Psoas muscle (tissue), 7 donors: ENCODE measurements at regions not wholly inside any gene's neighbourhood (a gene's known extent, or its start where the extent isn't known, plus 50 kb on each side); places are given as distances from the start of the nearest gene placed in this dataset.

Experiments
- ATAC-seq, 4 donors: fragments of 200-7000 bp; cut with Tn5 transposase; one replicate each; pipeline ENCODE4 v1.9.1; 2020; ENCODE audit warnings: moderate library complexity in 3 of 4, mild to moderate bottlenecking in 2 of 4
- DNase-seq, 2 donors: peaks; one replicate each; pipeline ENCODE4 v3.0.0-alpha.2; 2020
- H3K27ac ChIP-seq: fragments of 200-600 bp; one replicate; pipeline ENCODE4 v1.8.0; 2022
- H3K27me3 ChIP-seq, 3 donors: fragments of 200-600 bp in 1 of 3; one replicate each; pipeline versions ENCODE4 v1.6.1 to v1.8.0; 2013 to 2022; ENCODE audit warnings: low read length in 2 of 3, mild to moderate bottlenecking in 2 of 3, moderate library complexity in 1 of 3; ENCODE audit not compliant: insufficient read depth in 3 of 3
- H3K36me3 ChIP-seq, 2 donors: fragments of 200-600 bp in 1 of 2; one replicate each; pipeline versions ENCODE4 v1.6.1 to v1.8.0; 2013 to 2022; ENCODE audit warnings: low read depth in 1 of 2, mild to moderate bottlenecking in 1 of 2, moderate library complexity in 1 of 2; ENCODE audit not compliant: insufficient read depth in 1 of 2
- H3K4me1 ChIP-seq: fragments of 200-600 bp; one replicate; pipeline ENCODE4 v1.8.0; 2022
- H3K4me3 ChIP-seq: fragments of 200-600 bp; one replicate; pipeline ENCODE4 v1.8.0; 2022; ENCODE audit warnings: mild to moderate bottlenecking
- H3K9me3 ChIP-seq: fragments of 200-600 bp; one replicate; pipeline ENCODE4 v1.8.0; 2022
- WGBS, 3 donors: extraction: QIAGEN DNeasy Blood & Tissue Kit; methylation state at CpG; one replicate each; pipeline versions ENCODE4 v1.1.6 to v1.1.7; 2013; 5-methylcytosine and 5-hydroxymethylcytosine counted together
- intact Hi-C, 2 donors: fragments of 100-400 bp; cut with DNase I; formaldehyde crosslinking; loops; one replicate each; pipeline versions ENCODE4 v1.11.0 to v1.14.2; 2022
- TF ChIP-seq, protein P1 (sequence below): fragments of 200-600 bp; IDR thresholded peaks from one replicate; pipeline ENCODE4 v1.8.0; 2022; ENCODE audit warnings: antibody characterized with exemption
- donor health status: healthy with polysubstance abuse.
- donor health status: DM: no; HTN: no; CAD: no; lungs with moderate emphysema.
- donor health status: Bipolar disorder and iron deficiency.
- donor health status: healthy.
- donor health status: DM: yes; HTN: yes; CAD: no.
- donor health status: DM: no; HTN: no; CAD: no.
- donor health status: DM: yes; HTN: yes; CAD: no.

DNA sequence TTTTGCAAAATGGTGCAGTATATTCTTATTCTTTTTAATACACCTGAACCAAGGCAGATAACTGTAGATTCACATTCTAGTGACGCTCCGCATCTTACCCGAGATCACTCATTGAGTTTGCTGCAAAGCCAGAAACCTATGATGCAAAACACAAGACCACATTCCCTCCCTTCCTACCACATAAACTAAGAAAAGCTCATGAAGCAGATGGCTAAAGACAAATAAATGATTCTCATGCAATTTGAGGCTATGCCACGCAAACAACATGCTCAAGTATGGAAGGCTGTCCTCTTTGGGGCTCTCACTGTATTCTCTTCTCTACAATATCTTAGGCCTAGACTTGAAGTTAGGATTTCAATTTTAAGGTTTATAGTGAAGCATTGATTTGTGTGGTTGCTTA, 95.0 kb upstream of the BMPER start:
- H3K9me3 ChIP-seq: no peaks in the 10 kb centered on the region
- intact Hi-C loops: no loop called here
- peaks cover 15% of the 10 kb centered on the region for H3K4me1 ChIP-seq
- H3K4me3 ChIP-seq: no peak overlapping the region
- no peaks in the 10 kb centered on the region for H3K27me3 ChIP-seq
- DNase-seq (no peak), ATAC-seq (no peak)
- H3K27ac ChIP-seq: no peak overlapping the region
- WGBS, 3 donors: 96 to 98% (median 97%) methylated on average over 4 of the region's 4 CpGs
- TF ChIP-seq, protein P1, sequence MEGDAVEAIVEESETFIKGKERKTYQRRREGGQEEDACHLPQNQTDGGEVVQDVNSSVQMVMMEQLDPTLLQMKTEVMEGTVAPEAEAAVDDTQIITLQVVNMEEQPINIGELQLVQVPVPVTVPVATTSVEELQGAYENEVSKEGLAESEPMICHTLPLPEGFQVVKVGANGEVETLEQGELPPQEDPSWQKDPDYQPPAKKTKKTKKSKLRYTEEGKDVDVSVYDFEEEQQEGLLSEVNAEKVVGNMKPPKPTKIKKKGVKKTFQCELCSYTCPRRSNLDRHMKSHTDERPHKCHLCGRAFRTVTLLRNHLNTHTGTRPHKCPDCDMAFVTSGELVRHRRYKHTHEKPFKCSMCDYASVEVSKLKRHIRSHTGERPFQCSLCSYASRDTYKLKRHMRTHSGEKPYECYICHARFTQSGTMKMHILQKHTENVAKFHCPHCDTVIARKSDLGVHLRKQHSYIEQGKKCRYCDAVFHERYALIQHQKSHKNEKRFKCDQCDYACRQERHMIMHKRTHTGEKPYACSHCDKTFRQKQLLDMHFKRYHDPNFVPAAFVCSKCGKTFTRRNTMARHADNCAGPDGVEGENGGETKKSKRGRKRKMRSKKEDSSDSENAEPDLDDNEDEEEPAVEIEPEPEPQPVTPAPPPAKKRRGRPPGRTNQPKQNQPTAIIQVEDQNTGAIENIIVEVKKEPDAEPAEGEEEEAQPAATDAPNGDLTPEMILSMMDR: no peak
- no peaks in the 10 kb centered on the region for H3K36me3 ChIP-seq

DNA sequence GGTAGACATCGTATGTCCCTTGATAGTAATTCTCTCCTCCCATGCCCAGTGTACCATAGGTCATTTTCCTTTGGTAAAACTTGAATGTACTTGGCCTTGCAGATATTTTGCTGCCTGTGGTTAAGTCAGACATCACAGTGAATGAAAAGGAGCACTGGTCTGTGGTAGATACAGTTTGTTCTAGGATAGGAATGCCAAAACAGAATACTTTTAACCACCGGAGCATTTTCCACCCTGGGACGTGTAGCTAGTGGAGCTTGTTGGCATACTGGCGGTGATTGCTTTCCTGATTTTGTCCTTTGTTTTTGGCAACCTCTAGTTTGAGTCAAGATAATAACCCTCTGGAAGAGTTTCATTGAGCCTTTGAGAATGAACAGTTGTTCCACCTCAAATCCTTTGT, 92.0 kb upstream of the BMPER start:
- no peaks in the 10 kb centered on the region for H3K27me3 ChIP-seq
- no peak overlapping the region for H3K27ac ChIP-seq
- DNase-seq (no peak), ATAC-seq (no peak)
- no peaks in the 10 kb centered on the region for H3K9me3 ChIP-seq
- no peaks in the 10 kb centered on the region for H3K36me3 ChIP-seq
- no peak overlapping the region for H3K4me3 ChIP-seq
- 47 to 83% (median 73%) methylated on average over 4 of the region's 4 CpGs for WGBS, 3 donors
- H3K4me1 ChIP-seq: peaks cover 14% of the 10 kb centered on the region
- intact Hi-C loops: no loop called here
- TF ChIP-seq, protein P1: no peak

DNA sequence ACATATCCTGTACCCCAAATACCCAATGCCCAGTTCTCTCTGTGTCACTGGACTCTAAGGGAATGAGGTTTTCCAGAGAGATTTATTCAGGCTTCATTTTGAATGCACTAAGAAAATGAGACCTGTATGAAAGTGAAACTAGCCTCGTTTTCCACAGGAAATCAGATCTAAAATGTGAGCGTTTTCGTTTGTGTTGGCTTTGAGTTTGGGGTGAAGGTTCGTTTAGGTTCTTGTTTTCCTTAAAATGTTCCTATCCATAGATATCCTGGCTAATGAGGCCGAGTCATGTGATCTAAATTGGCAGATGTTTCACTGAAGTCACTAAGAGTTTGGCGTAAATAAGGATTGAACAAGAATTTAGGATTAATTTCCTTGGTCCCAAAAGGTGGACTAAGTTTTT, 90.9 kb upstream of the BMPER start:
- WGBS, 3 donors: 59 to 64% (median 63%) methylated on average over 6 of the region's 6 CpGs
- intact Hi-C loops: no loop called here
- TF ChIP-seq, protein P1: no peak
- no peak for ATAC-seq
- H3K27me3 ChIP-seq: no peaks in the 10 kb centered on the region
- H3K4me1 ChIP-seq: peaks cover 4% of the 10 kb centered on the region
- peak overlapping the region; percentile 46 for H3K27ac ChIP-seq
- H3K4me3 ChIP-seq: peak overlapping the region; percentile 45
- no peaks in the 10 kb centered on the region for H3K36me3 ChIP-seq
- no peak for DNase-seq
- peaks cover 6% of the 10 kb centered on the region for H3K9me3 ChIP-seq

DNA sequence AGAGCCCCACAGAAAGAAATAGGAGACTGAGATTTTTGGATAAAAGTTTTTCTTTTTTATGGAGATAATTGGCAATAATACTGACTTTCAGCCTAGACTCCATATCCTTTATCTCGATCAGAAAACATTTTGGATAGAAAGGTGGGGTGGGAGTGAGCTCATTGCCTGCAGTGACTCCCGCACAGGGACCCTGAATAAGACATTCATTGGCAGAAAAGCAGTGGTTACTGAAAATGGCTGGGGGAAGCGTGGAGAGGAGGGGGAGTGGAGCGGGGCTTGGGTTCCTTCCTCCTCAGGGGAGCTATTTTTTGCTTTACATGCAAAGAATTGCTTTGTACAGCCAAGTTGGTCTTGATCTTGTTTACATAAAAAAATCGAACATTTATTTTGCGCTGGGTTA, 90.4 kb upstream of the BMPER start:
- DNase-seq (no peak), ATAC-seq (no peak)
- intact Hi-C loops: no loop called here
- TF ChIP-seq, protein P1: no peak
- peaks cover 6% of the 10 kb centered on the region for H3K9me3 ChIP-seq
- no peaks in the 10 kb centered on the region for H3K27me3 ChIP-seq
- peak overlapping the region; percentile 45 for H3K4me3 ChIP-seq
- no peaks in the 10 kb centered on the region for H3K36me3 ChIP-seq
- H3K27ac ChIP-seq: peak overlapping the region; percentile 46
- peaks cover 4% of the 10 kb centered on the region for H3K4me1 ChIP-seq
- WGBS, 3 donors: 52 to 61% (median 55%) methylated on average over 6 of the region's 6 CpGs

DNA sequence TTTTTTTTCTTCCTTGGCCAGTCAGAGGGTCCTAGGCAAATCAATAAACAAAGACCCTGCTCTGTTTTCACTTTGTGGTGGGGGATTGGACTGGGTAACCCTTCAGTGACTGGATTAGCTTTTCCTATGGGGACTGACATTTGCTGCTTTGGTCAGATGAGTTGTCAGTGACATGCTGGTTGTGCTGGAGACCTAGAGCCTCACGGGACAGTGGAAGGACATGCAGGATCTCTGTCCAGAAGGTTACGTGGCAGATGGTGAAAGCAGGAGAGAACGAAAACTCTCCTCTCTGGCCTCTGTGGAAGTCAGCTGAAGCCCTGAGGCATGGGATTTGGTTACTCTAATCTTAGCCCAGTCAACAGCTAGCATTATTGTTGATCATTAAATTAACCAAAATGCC, 90.0 kb upstream of the BMPER start:
- intact Hi-C loops: no loop called here
- H3K27ac ChIP-seq: peak overlapping the region; percentile 46
- TF ChIP-seq, protein P1: no peak
- H3K27me3 ChIP-seq: no peaks in the 10 kb centered on the region
- H3K4me1 ChIP-seq: peaks cover 4% of the 10 kb centered on the region
- DNase-seq (peak in 1 of 2 donors; percentile 56), ATAC-seq (peak; percentile 27 to 79 (median 50))
- WGBS, 3 donors: 18 to 47% (median 37%) methylated on average over 3 of the region's 3 CpGs
- H3K36me3 ChIP-seq: no peaks in the 10 kb centered on the region
- H3K9me3 ChIP-seq: peaks cover 6% of the 10 kb centered on the region
- peak overlapping the region; percentile 45 for H3K4me3 ChIP-seq
